Activated T-helper 2 cell treated with anti-CD3 and anti-CD28 coated beads, Interferon-gamma antibody, Interleukin-2, Interleukin-4, amounts not matched to agents 10 μg/mL and 5 μg/mL and 100 μg/mL, durations not matched to agents 14 hours and 24 hours and 36 hours (primary cell): ENCODE measurements at regions not wholly inside any gene's neighbourhood (a gene's known extent, or its start where the extent isn't known, plus 50 kb on each side); places are given as distances from the start of the nearest gene placed in this dataset.

Source experiments
- DNase-seq: peaks from one replicate; pipeline ENCODE4 v3.0.0; 2021; ENCODE audit warnings: low spot score
- H3K27ac Mint-ChIP-seq: one replicate; pipeline ENCODE4 v1.8.0; 2021; ENCODE audit warnings: mixed read lengths
- H3K27me3 Mint-ChIP-seq: one replicate; pipeline ENCODE4 v1.8.0; 2021; ENCODE audit warnings: low read depth, mixed read lengths
- H3K36me3 Mint-ChIP-seq: one replicate; pipeline ENCODE4 v1.8.0; 2021; ENCODE audit warnings: low read depth, mixed read lengths
- H3K4me1 Mint-ChIP-seq: one replicate; pipeline ENCODE4 v1.8.0; 2021; ENCODE audit warnings: low read depth, mixed read lengths
- H3K4me3 Mint-ChIP-seq: one replicate; pipeline ENCODE4 v1.8.0; 2021; ENCODE audit warnings: low read depth, mild to moderate bottlenecking, moderate library complexity, mixed read lengths
- H3K9me3 Mint-ChIP-seq: one replicate; pipeline ENCODE4 v1.8.0; 2021; ENCODE audit warnings: mixed read lengths
- intact Hi-C: fragments of 100-400 bp; cut with micrococcal nuclease; formaldehyde crosslinking; loops from one replicate; pipeline ENCODE4 v1.15.1; 2023

DNA sequence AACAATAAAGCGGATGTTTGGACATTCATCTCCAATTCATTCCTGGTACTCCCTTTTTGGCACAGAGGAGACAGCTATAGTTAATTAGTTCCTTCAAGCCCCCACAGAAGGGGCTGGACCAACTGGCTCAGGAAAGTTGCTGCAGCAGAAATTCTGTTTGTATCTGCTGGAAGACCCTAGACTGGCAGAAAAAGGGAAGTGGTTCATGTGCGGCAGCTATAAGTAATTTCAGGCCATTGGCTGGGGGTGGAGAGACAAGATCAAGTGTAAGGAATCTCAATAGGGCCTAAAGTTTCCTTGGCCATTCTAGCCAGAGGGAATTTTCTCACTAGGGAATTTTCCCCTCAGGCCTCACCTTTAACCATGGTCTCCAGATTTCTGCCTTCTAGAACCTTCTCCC lies 89.9 kb upstream of the DHX15 start:
- Mint-ChIP-seq H3K4me1 (no peaks in the 10 kb centered on the region), H3K36me3 (no peaks in the 10 kb centered on the region)
- intact Hi-C loops, result no loop called here

DNA sequence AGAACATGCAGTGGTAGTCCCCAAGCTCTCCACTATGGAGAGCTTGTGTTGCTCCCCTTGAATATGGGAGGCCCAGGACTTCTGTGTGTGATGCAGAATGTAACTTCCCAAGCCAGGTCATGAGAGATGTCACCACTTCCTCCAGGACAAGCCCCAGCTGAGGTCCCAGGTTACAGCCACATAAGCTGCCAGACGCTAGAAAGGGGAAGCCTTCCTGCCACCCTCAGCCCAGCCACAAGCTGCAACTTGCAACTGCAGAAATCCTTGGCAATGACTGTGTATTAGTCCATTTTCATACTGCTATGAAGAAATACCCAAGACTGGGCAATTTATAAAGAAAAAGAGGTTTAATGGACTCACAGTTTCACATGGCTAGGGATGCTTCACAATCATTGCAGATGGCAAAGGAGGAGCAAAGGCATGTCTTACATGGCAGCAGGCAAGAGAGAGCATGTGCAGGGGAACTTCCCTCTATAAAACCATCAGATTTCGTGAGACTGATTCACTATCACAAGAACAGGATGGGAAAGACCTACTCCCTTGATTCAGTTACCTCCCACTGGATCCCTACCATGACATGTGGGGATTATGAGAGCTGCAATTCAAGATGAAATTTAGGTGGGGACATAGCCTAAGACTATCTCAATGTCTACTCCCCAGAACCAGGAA lies 91.5 kb upstream of the DHX15 start:
- no peaks in the 10 kb centered on the region for H3K36me3 Mint-ChIP-seq
- peaks cover 1% of the 10 kb centered on the region for H3K27me3 Mint-ChIP-seq
- no peaks in the 10 kb centered on the region for H3K4me1 Mint-ChIP-seq
- DNase-seq, result no peak
- intact Hi-C loops, result no loop called here
- H3K9me3 Mint-ChIP-seq, result no peaks in the 10 kb centered on the region
- H3K4me3 Mint-ChIP-seq, result no peak overlapping the region
- no peak overlapping the region for H3K27ac Mint-ChIP-seq

More for the DNA sequence above, 89.9 kb upstream of the DHX15 start:
- Mint-ChIP-seq H3K27me3 (peaks cover 1% of the 10 kb centered on the region), H3K4me3 (no peak overlapping the region), H3K27ac (no peak overlapping the region), H3K9me3 (no peaks in the 10 kb centered on the region)
- DNase-seq, result no peak

DNA sequence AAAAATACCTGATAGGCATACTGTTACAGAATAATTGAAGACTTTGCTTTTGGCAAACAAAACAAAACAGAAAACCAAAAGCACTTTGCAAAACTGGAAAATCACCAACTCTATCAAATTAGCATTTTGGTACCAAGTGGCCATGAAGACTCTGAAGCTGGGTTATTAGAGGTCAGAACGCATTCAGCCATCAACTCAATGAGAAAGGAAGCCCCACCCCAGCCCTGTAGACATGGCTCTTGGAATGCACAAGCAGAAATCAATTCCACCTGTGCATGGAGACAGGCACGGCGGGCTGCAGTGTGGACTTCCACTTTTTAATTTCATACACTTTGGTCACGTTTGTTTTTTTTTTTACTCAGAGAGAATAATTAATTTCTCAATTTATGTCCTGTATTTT lies 93.6 kb upstream of the DHX15 start:
- Mint-ChIP-seq H3K9me3 (no peaks in the 10 kb centered on the region), H3K4me3 (no peak overlapping the region), H3K27ac (no peak overlapping the region), H3K27me3 (peaks cover 4% of the 10 kb centered on the region), H3K36me3 (no peaks in the 10 kb centered on the region), H3K4me1 (no peaks in the 10 kb centered on the region)
- intact Hi-C loops, result no loop called here
- no peak for DNase-seq

DNA sequence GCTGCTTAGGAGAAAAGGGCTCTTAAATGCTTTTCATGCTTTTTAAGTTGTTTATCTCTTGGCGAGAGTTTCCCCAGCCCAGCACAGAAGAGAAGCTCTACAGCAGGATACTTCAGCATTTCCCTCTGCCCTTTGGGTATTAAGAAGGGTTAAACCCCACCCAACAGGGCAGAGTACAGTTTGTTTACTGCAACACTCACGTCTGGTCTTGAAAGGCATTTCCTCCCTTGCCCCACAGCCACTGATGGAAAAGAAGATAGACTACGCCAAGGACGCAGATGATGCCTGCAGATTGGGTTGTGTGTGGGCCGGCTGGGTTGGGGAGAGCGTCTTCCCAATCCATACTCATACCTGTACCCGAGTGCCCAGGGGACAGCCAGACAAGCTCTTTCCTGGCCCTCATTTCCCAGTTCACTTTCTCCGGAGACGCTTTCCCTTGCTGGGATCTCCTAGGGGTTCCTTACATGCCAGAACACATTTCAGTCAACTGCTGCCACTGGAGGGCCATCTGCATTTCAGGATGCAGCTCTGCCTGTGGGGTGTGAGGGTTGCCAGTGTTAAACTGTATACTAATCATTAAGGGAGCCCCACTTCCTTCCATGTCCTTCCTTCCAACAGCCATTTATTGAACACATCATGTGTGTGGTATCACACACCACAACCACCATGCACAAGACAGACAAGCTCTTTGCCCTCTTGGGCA lies 96.5 kb upstream of the DHX15 start:
- H3K27ac Mint-ChIP-seq, result no peak overlapping the region
- H3K36me3 Mint-ChIP-seq, result no peaks in the 10 kb centered on the region
- DNase-seq, result no peak
- no peaks in the 10 kb centered on the region for H3K4me1 Mint-ChIP-seq
- no peaks in the 10 kb centered on the region for H3K9me3 Mint-ChIP-seq
- no peak overlapping the region for H3K4me3 Mint-ChIP-seq
- peaks cover 5% of the 10 kb centered on the region for H3K27me3 Mint-ChIP-seq
- intact Hi-C loops, result no loop called here

DNA sequence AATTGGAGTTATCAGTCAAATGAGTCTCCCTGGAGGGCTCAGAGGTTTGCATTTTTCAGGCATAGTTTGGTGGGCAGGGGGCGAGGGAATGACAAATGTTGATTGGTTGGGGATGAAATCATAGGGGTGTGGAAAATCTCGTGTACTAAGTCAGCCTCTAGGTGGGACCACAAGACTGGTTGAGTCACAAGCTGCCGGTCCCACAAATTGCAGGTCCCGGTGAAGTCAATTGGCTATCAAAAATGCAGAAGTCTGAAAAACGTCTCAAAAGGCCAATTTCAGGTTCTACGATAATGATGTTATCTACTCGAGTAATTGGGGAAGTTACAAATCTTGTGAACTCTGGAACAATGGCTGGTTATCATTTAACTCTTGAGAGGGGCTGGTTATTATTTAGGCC lies 98.8 kb upstream of the DHX15 start:
- no peaks in the 10 kb centered on the region for H3K36me3 Mint-ChIP-seq
- peaks cover 6% of the 10 kb centered on the region for H3K27me3 Mint-ChIP-seq
- DNase-seq, result no peak
- H3K4me1 Mint-ChIP-seq, result no peaks in the 10 kb centered on the region
- no peak overlapping the region for H3K27ac Mint-ChIP-seq
- intact Hi-C loops, result no loop called here
- H3K4me3 Mint-ChIP-seq, result no peak overlapping the region
- no peaks in the 10 kb centered on the region for H3K9me3 Mint-ChIP-seq

DNA sequence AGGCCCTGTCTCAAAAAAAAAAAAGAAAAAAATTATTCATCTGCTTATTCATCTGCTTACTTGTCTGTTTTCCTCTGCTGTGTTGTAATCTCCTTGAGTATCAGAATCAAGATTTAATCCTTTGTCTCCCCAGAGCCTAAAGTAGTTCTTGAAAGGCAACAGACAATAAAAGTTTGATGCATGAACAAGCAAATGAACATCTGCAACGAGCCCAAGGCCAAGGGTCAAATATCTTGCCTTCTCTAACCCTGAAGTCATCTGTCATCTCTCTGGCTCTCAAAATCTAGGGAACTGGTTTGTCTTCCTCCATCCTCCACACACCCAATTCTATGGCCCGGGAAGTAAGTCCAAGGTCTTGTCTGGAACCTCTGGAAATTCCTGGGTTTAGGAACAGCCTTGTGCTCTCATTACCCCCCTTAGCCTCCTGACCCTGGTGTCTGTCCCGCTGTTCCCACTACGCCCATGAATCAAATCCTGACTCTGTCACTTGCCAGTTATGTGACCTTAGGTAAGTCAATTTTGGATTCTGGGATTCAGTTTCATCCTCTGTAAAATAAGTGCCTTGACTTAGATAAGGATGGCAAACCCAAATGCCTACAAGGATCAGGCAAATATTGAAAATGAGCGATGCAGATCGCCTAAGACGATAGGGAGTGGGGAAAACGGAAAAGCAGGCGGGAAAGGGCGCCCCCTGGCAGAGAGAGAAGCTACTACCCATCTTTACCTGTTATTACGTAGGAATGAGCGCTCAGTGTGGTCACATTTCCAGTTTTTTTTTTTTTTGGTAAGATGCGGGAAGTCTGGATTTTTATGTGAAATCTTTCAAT lies 102.7 kb upstream of the DHX15 start:
- Mint-ChIP-seq H3K4me3 (no peak overlapping the region), H3K9me3 (no peaks in the 10 kb centered on the region), H3K27ac (no peak overlapping the region), H3K36me3 (no peaks in the 10 kb centered on the region), H3K27me3 (peaks cover 9% of the 10 kb centered on the region), H3K4me1 (no peaks in the 10 kb centered on the region)
- DNase-seq, result no peak
- intact Hi-C loops, result loop anchor here (1.0 kb wide), 1 partner anchor 199 kb away; no protein-coding TSS in a partner anchor

DNA sequence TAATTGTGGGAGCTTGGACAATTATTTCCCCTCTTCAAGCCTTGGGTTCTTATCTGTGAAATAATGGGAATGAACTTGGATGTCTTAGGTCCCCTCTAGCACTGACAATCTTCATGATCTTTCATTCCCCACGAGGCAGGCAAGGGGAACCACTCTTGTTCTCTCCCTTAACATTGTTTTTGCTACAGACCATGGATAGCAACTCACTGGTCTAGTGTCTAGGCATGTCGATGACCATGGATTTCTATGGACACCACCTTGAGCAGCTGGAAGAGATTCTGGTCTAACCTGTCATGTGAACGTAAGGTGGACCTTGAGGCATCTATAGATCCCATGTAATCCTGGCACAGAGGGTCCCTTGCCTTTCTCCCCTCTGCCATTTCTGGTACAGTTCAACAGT lies 104.1 kb upstream of the DHX15 start:
- DNase-seq, result no peak
- H3K27me3 Mint-ChIP-seq, result peaks cover 4% of the 10 kb centered on the region
- H3K36me3 Mint-ChIP-seq, result no peaks in the 10 kb centered on the region
- no peak overlapping the region for H3K27ac Mint-ChIP-seq
- H3K9me3 Mint-ChIP-seq, result no peaks in the 10 kb centered on the region
- no peaks in the 10 kb centered on the region for H3K4me1 Mint-ChIP-seq
- no peak overlapping the region for H3K4me3 Mint-ChIP-seq
- intact Hi-C loops, result no loop called here

DNA sequence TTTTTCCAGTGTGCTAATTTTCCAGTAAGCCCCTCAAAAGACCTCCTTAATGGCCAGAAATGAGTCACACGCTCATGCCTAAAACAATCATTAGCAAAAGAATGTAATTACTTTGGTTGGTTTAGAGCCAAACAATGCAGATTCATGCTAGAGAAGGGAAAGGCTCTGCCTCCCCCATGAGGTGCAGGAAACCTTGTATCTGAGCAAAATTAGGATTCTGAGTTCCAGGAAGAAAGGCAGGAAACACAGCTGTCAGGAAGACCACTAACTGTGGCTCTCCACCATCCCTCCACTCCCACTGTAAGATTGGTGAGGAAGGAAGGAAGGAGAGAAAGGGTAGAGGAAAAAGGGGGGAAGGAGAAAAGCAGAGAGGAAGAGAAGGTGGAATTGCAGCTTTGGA lies 104.9 kb upstream of the DHX15 start:
- H3K4me1 Mint-ChIP-seq, result no peaks in the 10 kb centered on the region
- DNase-seq, result no peak
- no peak overlapping the region for H3K27ac Mint-ChIP-seq
- intact Hi-C loops, result no loop called here
- peaks cover 4% of the 10 kb centered on the region for H3K27me3 Mint-ChIP-seq
- H3K36me3 Mint-ChIP-seq, result no peaks in the 10 kb centered on the region
- no peaks in the 10 kb centered on the region for H3K9me3 Mint-ChIP-seq
- H3K4me3 Mint-ChIP-seq, result no peak overlapping the region

DNA sequence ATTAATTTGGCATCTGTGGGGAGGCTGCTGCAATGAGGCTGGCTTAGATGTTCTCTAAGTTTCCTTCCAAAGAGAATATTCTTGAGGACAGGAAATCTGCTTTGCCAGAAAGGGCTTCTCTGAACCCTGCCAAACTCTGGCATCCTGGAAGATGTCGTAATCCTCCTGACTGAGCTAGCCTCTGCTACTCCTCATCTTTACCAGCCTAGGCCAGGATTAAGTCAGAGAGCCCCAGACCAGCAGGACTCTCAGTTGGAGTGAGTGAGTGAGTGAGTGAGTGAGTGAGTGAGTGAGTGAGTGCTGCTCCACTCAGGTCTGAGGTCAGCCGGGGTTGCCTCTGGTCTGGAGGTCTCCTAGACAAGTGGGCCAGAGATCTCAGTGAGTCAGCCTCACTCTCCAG lies 104.9 kb upstream of the SOD3 start:
- Mint-ChIP-seq H3K36me3 (no peaks in the 10 kb centered on the region), H3K27me3 (peaks cover 4% of the 10 kb centered on the region), H3K27ac (no peak overlapping the region), H3K9me3 (no peaks in the 10 kb centered on the region), H3K4me3 (no peak overlapping the region), H3K4me1 (no peaks in the 10 kb centered on the region)
- no peak for DNase-seq
- intact Hi-C loops, result no loop called here

DNA sequence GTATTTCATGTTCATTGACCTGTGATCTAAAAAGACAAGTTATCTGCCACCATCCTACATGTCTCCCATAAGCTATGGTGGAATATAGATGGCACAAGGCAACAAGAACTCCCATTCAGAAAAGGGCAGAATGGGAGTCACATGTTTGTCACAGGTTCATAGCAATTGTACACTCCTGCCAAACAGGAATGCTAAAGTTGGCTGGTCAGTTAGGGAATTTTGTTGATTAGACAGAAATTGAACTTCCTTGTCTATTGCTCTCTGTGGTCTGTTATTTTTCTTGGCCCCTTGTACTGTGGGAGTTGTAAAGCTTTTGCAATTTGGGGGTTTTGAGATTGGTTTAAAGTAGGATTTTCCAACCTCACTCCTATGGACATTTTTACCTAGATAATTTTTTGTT lies 101.7 kb upstream of the SOD3 start:
- no peak for DNase-seq
- intact Hi-C loops, result no loop called here
- Mint-ChIP-seq H3K36me3 (no peaks in the 10 kb centered on the region), H3K4me3 (no peak overlapping the region), H3K27me3 (peaks cover 3% of the 10 kb centered on the region), H3K9me3 (no peaks in the 10 kb centered on the region), H3K4me1 (no peaks in the 10 kb centered on the region), H3K27ac (no peak overlapping the region)

DNA sequence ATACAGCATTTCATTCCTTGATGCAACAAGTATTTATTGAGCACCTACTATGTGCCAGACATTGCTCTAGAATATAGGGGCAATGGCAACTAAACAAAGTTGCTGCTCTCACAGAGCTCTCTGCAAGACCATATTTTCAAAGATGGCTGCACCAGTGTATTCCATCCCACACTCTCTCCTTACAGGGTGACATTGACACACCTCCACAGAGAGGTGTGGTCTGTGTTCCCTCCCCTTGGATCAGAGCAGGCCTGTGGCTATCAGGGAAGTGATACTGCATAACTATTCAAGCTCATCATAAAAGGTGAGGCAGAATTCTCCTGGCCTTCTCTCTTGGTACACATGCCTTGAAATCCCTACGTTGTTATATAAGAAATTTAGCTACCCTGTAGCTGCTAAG lies 95.3 kb upstream of the SOD3 start:
- no peak overlapping the region for H3K27ac Mint-ChIP-seq
- no peaks in the 10 kb centered on the region for H3K36me3 Mint-ChIP-seq

DNA sequence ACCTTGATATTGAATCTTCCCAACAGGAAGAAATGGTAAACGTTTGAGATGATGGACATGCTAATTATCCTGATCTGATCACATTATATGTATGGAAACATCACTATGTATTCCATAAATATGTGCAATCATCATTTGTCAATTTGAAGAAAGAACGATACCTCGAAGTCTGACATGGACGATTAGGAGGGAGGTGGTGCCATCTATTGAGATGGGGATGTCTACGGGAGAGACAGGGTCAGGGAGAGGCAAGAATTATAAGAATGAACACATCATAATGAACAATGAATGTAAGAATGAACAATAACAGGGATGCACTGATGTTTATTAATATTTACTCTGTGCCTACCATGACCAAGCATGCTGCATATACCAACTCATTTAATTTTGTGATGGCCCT lies 93.7 kb upstream of the SOD3 start:
- intact Hi-C loops, result no loop called here
- Mint-ChIP-seq H3K27ac (no peak overlapping the region), H3K27me3 (no peaks in the 10 kb centered on the region), H3K9me3 (no peaks in the 10 kb centered on the region), H3K36me3 (no peaks in the 10 kb centered on the region), H3K4me3 (no peak overlapping the region), H3K4me1 (no peaks in the 10 kb centered on the region)
- DNase-seq, result no peak

More for the DNA sequence above, 95.3 kb upstream of the SOD3 start:
- Mint-ChIP-seq H3K27me3 (no peaks in the 10 kb centered on the region), H3K9me3 (no peaks in the 10 kb centered on the region), H3K4me3 (no peak overlapping the region), H3K4me1 (no peaks in the 10 kb centered on the region)
- intact Hi-C loops, result no loop called here
- no peak for DNase-seq

DNA sequence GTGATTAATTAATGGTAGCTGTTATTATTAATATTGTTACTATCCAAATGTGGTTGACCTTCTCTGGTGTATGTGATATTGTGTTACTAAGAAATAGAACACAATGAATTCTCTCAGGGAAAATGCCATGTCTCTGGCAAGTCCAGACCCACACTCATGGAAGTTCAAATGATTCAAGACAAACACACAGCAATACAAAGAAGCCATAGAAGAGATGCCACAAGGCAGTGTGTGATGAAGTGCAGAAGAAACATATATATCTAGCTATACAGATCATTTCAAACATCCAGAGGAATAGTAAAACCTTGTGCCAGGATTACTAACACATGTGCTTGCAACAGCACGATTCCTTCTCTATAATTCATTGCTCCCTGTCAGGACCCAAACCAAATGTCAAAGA lies 93.1 kb upstream of the SOD3 start:
- no peak for DNase-seq
- Mint-ChIP-seq H3K9me3 (no peaks in the 10 kb centered on the region), H3K4me3 (no peak overlapping the region), H3K36me3 (no peaks in the 10 kb centered on the region), H3K27ac (no peak overlapping the region), H3K27me3 (no peaks in the 10 kb centered on the region), H3K4me1 (no peaks in the 10 kb centered on the region)
- intact Hi-C loops, result no loop called here
